ENCODE measurements at regions not wholly inside any gene's neighbourhood (a gene's known extent, or its start where the extent isn't known, plus 50 kb on each side); places are given as distances from the start of the nearest gene placed in this dataset.

- no peak for ATAC-seq
- intact Hi-C loops (cut with micrococcal nuclease): no loop called here
- no peak for DNase-seq
Measured at GRCh38 chr1:56329970-56330369, 249.4 kb downstream of the PLPP3 start.

- ATAC-seq: no peak
- intact Hi-C loops (cut with micrococcal nuclease): no loop called here
Measured at GRCh38 chr1:56327195-56327594, 252.2 kb downstream of the PLPP3 start.

GRCh38 chr1:56326056-56326455 is 253.3 kb downstream of the PLPP3 start:
- ATAC-seq (no peak), DNase-seq (no peak)
- intact Hi-C loops (cut with micrococcal nuclease): no loop called here

More at GRCh38 chr1:56327195-56327594, 252.2 kb downstream of the PLPP3 start:
- DNase-seq: no peak

- DNase-seq: no peak
- no peak for ATAC-seq
- intact Hi-C loops (cut with micrococcal nuclease): no loop called here
Measured at GRCh38 chr1:56324504-56324903, 254.9 kb downstream of the PLPP3 start.

- ATAC-seq: peak; percentile 41
- intact Hi-C loops (cut with micrococcal nuclease): no loop called here
- no peak for DNase-seq
Measured at GRCh38 chr1:56322211-56322610, 257.2 kb downstream of the PLPP3 start.

- ATAC-seq: no peak
Measured at GRCh38 chr1:56321150-56321490, 258.2 kb downstream of the PLPP3 start.

GRCh38 chr1:56320464-56321149 is 258.8 kb downstream of the PLPP3 start:
- DNase-seq (peak; percentile 71), ATAC-seq (peak; percentile 92)
- intact Hi-C loops (cut with micrococcal nuclease): no loop called here

More at GRCh38 chr1:56321150-56321490, 258.2 kb downstream of the PLPP3 start:
- DNase-seq: no peak
- intact Hi-C loops (cut with micrococcal nuclease): no loop called here

- no peak for ATAC-seq
- intact Hi-C loops (cut with micrococcal nuclease): no loop called here
Measured at GRCh38 chr1:56317722-56318121, 261.6 kb downstream of the PLPP3 start.

GRCh38 chr1:56315293-56315942 is 263.9 kb downstream of the PLPP3 start:
- ATAC-seq (no peak), DNase-seq (no peak)
- intact Hi-C loops (cut with micrococcal nuclease): no loop called here

More at GRCh38 chr1:56317722-56318121, 261.6 kb downstream of the PLPP3 start:
- no peak for DNase-seq

- intact Hi-C loops (cut with micrococcal nuclease): no loop called here
- DNase-seq (no peak), ATAC-seq (no peak)
Measured at GRCh38 chr1:56313560-56313959, 265.8 kb downstream of the PLPP3 start.

GRCh38 chr1:56311766-56312165 is 267.6 kb downstream of the PLPP3 start:
- intact Hi-C loops (cut with micrococcal nuclease): no loop called here
- no peak for ATAC-seq

GRCh38 chr1:56310945-56311344 is 268.4 kb downstream of the PLPP3 start:
- ATAC-seq (no peak), DNase-seq (no peak)
- intact Hi-C loops (cut with micrococcal nuclease): no loop called here

More at GRCh38 chr1:56311766-56312165, 267.6 kb downstream of the PLPP3 start:
- no peak for DNase-seq

- DNase-seq (no peak), ATAC-seq (peak; percentile 17)
- intact Hi-C loops (cut with micrococcal nuclease): no loop called here
Measured at GRCh38 chr1:56309065-56309464, 270.3 kb downstream of the PLPP3 start.

GRCh38 chr1:56304975-56305374 is 274.4 kb downstream of the PLPP3 start:
- peak; percentile 90 for ATAC-seq
- peak; percentile 30 for DNase-seq
- intact Hi-C loops (cut with micrococcal nuclease): no loop called here

- DNase-seq: no peak
- intact Hi-C loops (cut with micrococcal nuclease): no loop called here
- ATAC-seq: no peak
Measured at GRCh38 chr1:56303805-56304204, 275.6 kb downstream of the PLPP3 start.

- DNase-seq (no peak), ATAC-seq (peak; percentile 13)
- intact Hi-C loops (cut with micrococcal nuclease): no loop called here
Measured at GRCh38 chr1:56302878-56303277, 276.5 kb downstream of the PLPP3 start.

GRCh38 chr1:56301791-56302190 is 277.6 kb downstream of the PLPP3 start:
- ATAC-seq (no peak), DNase-seq (no peak)
- intact Hi-C loops (cut with micrococcal nuclease): no loop called here

GRCh38 chr1:56300836-56301235 is 278.5 kb downstream of the PLPP3 start:
- intact Hi-C loops (cut with micrococcal nuclease): no loop called here
- DNase-seq (no peak), ATAC-seq (no peak)

- DNase-seq (no peak), ATAC-seq (no peak)
- intact Hi-C loops (cut with micrococcal nuclease): no loop called here
Measured at GRCh38 chr1:56298866-56299265, 280.5 kb downstream of the PLPP3 start.

GRCh38 chr1:56297904-56298303 is 281.5 kb downstream of the PLPP3 start:
- DNase-seq (no peak), ATAC-seq (no peak)
- intact Hi-C loops (cut with micrococcal nuclease): no loop called here

GRCh38 chr1:56297208-56297607 is 282.2 kb downstream of the PLPP3 start:
- ATAC-seq: peak; percentile 35
- no peak for DNase-seq
- intact Hi-C loops (cut with micrococcal nuclease): no loop called here

Measured in left ventricle myocardium superior (tissue), 1 donor.